Activated CD8-positive, alpha-beta memory T cell treated with anti-CD3 and anti-CD28 coated beads, Interleukin-2, amount 10 ng/mL, durations not matched to agents 7 days and 5 days (primary cell): ENCODE measurements at regions not wholly inside any gene's neighbourhood (a gene's known extent, or its start where the extent isn't known, plus 50 kb on each side); places are given as distances from the start of the nearest gene placed in this dataset.

Experiments
- ATAC-seq: fragments of 150-1000 bp; cut with Tn5 transposase; one replicate; pipeline ENCODE4 v1.10.0; 2021; ENCODE audit warnings: moderate library complexity
- CTCF ChIA-PET: fragments of 350-600 bp; sonication (Branson Sonifier 250); formaldehyde crosslinking; loops from one replicate; lab custom pipeline; 2021; ENCODE audit warnings: antibody characterized with exemption; lab: Charles Lee
- DNase-seq: peaks from one replicate; pipeline ENCODE4 v3.0.0-alpha.2; 2020
- H3K27ac Mint-ChIP-seq: one replicate; pipeline ENCODE4 v1.8.0; 2021; ENCODE audit warnings: mild to moderate bottlenecking, mixed read lengths
- H3K27me3 Mint-ChIP-seq: one replicate; pipeline ENCODE4 v1.8.0; 2021; ENCODE audit warnings: mixed read lengths
- H3K36me3 Mint-ChIP-seq: one replicate; pipeline ENCODE4 v1.8.0; 2021; ENCODE audit warnings: mild to moderate bottlenecking, mixed read lengths
- H3K4me1 Mint-ChIP-seq: one replicate; pipeline ENCODE4 v1.8.0; 2021; ENCODE audit warnings: mixed read lengths
- H3K4me3 Mint-ChIP-seq: one replicate; pipeline ENCODE4 v1.8.0; 2021; ENCODE audit warnings: mild to moderate bottlenecking, moderate library complexity, mixed read lengths
- H3K9me3 Mint-ChIP-seq: one replicate; pipeline ENCODE4 v1.8.0; 2022; ENCODE audit warnings: low read depth, mixed read lengths

GRCh38 chr3:42022355-42022754 lies 60.5 kb upstream of the ULK4 start:
- Mint-ChIP-seq H3K4me3 (no peak overlapping the region), H3K27ac (no peak overlapping the region), H3K36me3 (peaks cover 8% of the 10 kb centered on the region), H3K27me3 (no peaks in the 10 kb centered on the region), H3K4me1 (peaks cover 40% of the 10 kb centered on the region), H3K9me3 (no peaks in the 10 kb centered on the region)
- ATAC-seq: no peak
- no peak for DNase-seq
- CTCF ChIA-PET: no interaction called here

GRCh38 chr3:42020684-42021307 lies 58.9 kb upstream of the ULK4 start:
- Mint-ChIP-seq H3K4me1 (peaks cover 46% of the 10 kb centered on the region), H3K36me3 (peaks cover 8% of the 10 kb centered on the region), H3K9me3 (no peaks in the 10 kb centered on the region), H3K27ac (no peak overlapping the region), H3K27me3 (no peaks in the 10 kb centered on the region), H3K4me3 (no peak overlapping the region)
- ATAC-seq: no peak
- DNase-seq: no peak
- CTCF ChIA-PET: interaction anchor here (1.0 kb wide), 1 partner anchor 56 kb away, joined by 3 read pairs; no protein-coding TSS in a partner anchor

- ATAC-seq: no peak
- H3K4me1 Mint-ChIP-seq: peaks cover 50% of the 10 kb centered on the region
- no peaks in the 10 kb centered on the region for H3K9me3 Mint-ChIP-seq
- H3K4me3 Mint-ChIP-seq: no peak overlapping the region
- DNase-seq: no peak
- CTCF ChIA-PET: interaction anchor here (1.0 kb wide), 1 partner anchor 57 kb away, joined by 3 read pairs; no protein-coding TSS in a partner anchor
- H3K36me3 Mint-ChIP-seq: peaks cover 6% of the 10 kb centered on the region
- no peak overlapping the region for H3K27ac Mint-ChIP-seq
- no peaks in the 10 kb centered on the region for H3K27me3 Mint-ChIP-seq
Observed at GRCh38 chr3:42019953-42020260, 58.0 kb upstream of the ULK4 start.

GRCh38 chr3:42019144-42019952 lies 57.4 kb upstream of the ULK4 start:
- peaks cover 51% of the 10 kb centered on the region for H3K4me1 Mint-ChIP-seq
- no peak for ATAC-seq

GRCh38 chr3:42014921-42015533 lies 53.1 kb upstream of the ULK4 start:
- peak overlapping the region; percentile 83 for H3K27ac Mint-ChIP-seq
- peaks cover 35% of the 10 kb centered on the region for H3K4me1 Mint-ChIP-seq

More at GRCh38 chr3:42019144-42019952, 57.4 kb upstream of the ULK4 start:
- peaks cover 6% of the 10 kb centered on the region for H3K36me3 Mint-ChIP-seq
- no peak overlapping the region for H3K4me3 Mint-ChIP-seq
- H3K27ac Mint-ChIP-seq: no peak overlapping the region
- H3K9me3 Mint-ChIP-seq: no peaks in the 10 kb centered on the region
- no peaks in the 10 kb centered on the region for H3K27me3 Mint-ChIP-seq
- CTCF ChIA-PET: interaction anchor here (1.0 kb wide), 1 partner anchor 57 kb away, joined by 3 read pairs; no protein-coding TSS in a partner anchor
- no peak for DNase-seq

GRCh38 chr3:42014458-42014920 lies 52.6 kb upstream of the ULK4 start:
- Mint-ChIP-seq H3K36me3 (no peaks in the 10 kb centered on the region), H3K27me3 (no peaks in the 10 kb centered on the region), H3K4me1 (peaks cover 35% of the 10 kb centered on the region), H3K27ac (peak overlapping the region; percentile 83), H3K9me3 (no peaks in the 10 kb centered on the region), H3K4me3 (peak overlapping the region; percentile 79)
- no peak for ATAC-seq
- DNase-seq: peak; percentile 47
- CTCF ChIA-PET: interaction anchor here (0.7 to 1.7 kb wide), 5 partner anchors 10 to 176 kb away, joined by 3 to 9 read pairs (median 3); no protein-coding TSS in a partner anchor

More at GRCh38 chr3:42014921-42015533, 53.1 kb upstream of the ULK4 start:
- CTCF ChIA-PET: interaction anchor here (0.7 to 1.7 kb wide), 5 partner anchors 10 to 176 kb away, joined by 3 to 9 read pairs (median 3); no protein-coding TSS in a partner anchor
- no peaks in the 10 kb centered on the region for H3K27me3 Mint-ChIP-seq
- H3K4me3 Mint-ChIP-seq: peak overlapping the region; percentile 79
- DNase-seq: peak; percentile 53
- H3K36me3 Mint-ChIP-seq: no peaks in the 10 kb centered on the region
- no peak for ATAC-seq
- no peaks in the 10 kb centered on the region for H3K9me3 Mint-ChIP-seq

- CTCF ChIA-PET: interaction anchor here (0.8 to 1.2 kb wide), 3 partner anchors 68 to 177 kb away, joined by 3 to 5 read pairs (median 3); no protein-coding TSS in a partner anchor
- DNase-seq: peak; percentile 53
- no peaks in the 10 kb centered on the region for H3K9me3 Mint-ChIP-seq
- peaks cover 35% of the 10 kb centered on the region for H3K4me1 Mint-ChIP-seq
- no peaks in the 10 kb centered on the region for H3K27me3 Mint-ChIP-seq
- H3K4me3 Mint-ChIP-seq: peak overlapping the region; percentile 79
- peak; percentile 20 for ATAC-seq
- peak overlapping the region; percentile 83 for H3K27ac Mint-ChIP-seq
- H3K36me3 Mint-ChIP-seq: no peaks in the 10 kb centered on the region
Observed at GRCh38 chr3:42013691-42014457, 52.0 kb upstream of the ULK4 start.

GRCh38 chr3:42012935-42013690 lies 51.2 kb upstream of the ULK4 start:
- peaks cover 33% of the 10 kb centered on the region for H3K4me1 Mint-ChIP-seq
- H3K27me3 Mint-ChIP-seq: no peaks in the 10 kb centered on the region
- DNase-seq (peak; percentile 83), ATAC-seq (peak; percentile 87)
- peak overlapping the region; percentile 84 for H3K4me3 Mint-ChIP-seq
- CTCF ChIA-PET: interaction anchor here (1.2 kb wide), 1 partner anchor 51 kb away, joined by 4 read pairs; the partner anchor contains the start of gene ULK4
- H3K27ac Mint-ChIP-seq: peak overlapping the region; percentile 90
- H3K36me3 Mint-ChIP-seq: no peaks in the 10 kb centered on the region
- no peaks in the 10 kb centered on the region for H3K9me3 Mint-ChIP-seq

- no peaks in the 10 kb centered on the region for H3K27me3 Mint-ChIP-seq
- CTCF ChIA-PET: interaction anchor here (1.2 kb wide), 1 partner anchor 50 kb away, joined by 4 read pairs; the partner anchor contains the start of gene ULK4
- DNase-seq (no peak), ATAC-seq (peak; percentile 11)
- peak overlapping the region; percentile 90 for H3K27ac Mint-ChIP-seq
- peaks cover 33% of the 10 kb centered on the region for H3K4me1 Mint-ChIP-seq
- no peaks in the 10 kb centered on the region for H3K36me3 Mint-ChIP-seq
- H3K4me3 Mint-ChIP-seq: peak overlapping the region; percentile 84
- no peaks in the 10 kb centered on the region for H3K9me3 Mint-ChIP-seq
Observed at GRCh38 chr3:42012383-42012934, 50.6 kb upstream of the ULK4 start.
